Retina (tissue), 1 donor: ENCODE measurements at regions not wholly inside any gene's neighbourhood (a gene's known extent, or its start where the extent isn't known, plus 50 kb on each side); places are given as distances from the start of the nearest gene placed in this dataset.
"Not testable (repeated sequence)": the region's sequence is repeated elsewhere in the genome, so short reads cannot be mapped to it uniquely, and the experiment has no call there.

ENCODE experiments used
- DNase-seq: peaks from one replicate; pipeline ENCODE4 v3.0.0-alpha.2; 2016

DNA sequence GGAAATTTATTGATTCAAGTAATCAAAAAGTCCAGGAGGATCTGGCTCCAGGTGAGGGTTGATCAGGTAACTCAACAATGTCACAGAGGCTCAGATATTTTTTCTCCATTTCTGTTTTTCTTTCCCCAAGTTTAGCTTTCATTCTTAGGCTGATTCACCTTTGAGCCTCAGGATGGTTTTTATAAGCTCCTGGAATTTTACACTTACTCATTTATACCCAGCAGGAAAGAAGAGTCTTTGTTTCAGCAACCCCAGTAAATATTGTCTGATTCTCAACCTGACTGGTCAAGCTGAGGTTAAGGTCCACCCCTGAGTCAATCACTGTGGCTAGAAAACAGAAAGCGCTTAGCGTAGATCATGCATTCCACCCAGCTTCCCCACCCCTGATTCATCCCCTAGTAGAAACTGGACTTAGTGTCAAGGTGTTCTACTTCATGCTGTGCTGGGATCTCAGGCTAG lies 500.6 kb downstream of the KIF4B start:
- DNase-seq = no peak

DNA sequence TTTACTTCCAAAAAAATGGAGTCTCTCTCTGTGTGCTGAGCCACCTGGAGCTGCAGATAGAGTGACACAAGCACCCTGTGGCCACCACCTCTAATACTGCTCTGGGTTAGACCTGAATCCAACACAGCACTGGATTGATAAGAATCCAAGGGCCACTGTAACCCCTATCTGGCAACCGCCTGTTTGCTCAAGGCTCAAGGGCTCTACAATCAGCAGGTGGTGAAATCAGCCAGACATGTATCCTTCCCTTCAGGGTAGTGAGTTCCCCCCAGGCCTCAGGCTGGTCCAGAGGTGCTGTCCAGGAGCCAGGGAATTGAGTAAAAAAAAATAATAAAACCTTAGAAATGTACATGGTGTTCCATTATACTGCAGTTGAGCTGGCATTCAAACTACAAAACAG lies 509.0 kb downstream of the KIF4B start:
- DNase-seq = no peak

DNA sequence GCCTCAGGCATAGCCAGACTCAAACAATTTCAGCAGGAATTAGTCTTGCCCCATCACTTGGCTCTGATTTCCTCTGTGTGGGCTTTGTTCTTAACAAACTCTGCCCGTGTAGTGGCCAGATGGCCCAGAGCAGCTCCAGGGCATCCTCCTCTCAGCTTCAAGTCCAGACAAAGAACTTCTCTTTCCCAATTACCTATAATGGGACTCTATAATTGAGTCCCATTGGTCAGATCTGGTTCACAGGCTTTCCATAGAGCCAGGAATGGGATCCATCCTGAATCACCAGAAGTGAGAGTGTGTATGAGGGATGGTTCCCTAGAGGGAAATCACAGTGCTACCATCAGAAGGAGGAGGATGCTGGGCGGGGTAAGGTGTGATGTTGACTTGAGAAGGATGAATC lies 515.8 kb downstream of the KIF4B start:
- peak; percentile 23 for DNase-seq

DNA sequence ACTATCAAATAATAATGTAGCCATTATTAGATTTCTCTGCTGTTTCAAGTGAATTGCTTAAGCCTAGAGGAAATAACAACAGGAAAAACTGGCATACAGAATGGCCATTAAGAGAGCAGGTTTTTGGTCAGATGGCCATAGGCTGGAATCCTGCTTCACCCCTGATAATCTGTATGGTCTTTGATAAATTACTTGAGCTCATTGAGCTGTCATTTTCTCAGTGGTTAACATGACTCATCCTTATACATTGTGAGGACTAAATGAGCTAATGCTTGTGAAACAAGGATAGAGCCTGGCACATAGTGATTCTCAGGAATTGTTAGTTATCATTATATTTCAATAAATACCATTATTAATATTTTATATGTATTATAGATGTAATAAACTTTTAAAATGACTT lies 516.5 kb downstream of the KIF4B start:
- no peak for DNase-seq

DNA sequence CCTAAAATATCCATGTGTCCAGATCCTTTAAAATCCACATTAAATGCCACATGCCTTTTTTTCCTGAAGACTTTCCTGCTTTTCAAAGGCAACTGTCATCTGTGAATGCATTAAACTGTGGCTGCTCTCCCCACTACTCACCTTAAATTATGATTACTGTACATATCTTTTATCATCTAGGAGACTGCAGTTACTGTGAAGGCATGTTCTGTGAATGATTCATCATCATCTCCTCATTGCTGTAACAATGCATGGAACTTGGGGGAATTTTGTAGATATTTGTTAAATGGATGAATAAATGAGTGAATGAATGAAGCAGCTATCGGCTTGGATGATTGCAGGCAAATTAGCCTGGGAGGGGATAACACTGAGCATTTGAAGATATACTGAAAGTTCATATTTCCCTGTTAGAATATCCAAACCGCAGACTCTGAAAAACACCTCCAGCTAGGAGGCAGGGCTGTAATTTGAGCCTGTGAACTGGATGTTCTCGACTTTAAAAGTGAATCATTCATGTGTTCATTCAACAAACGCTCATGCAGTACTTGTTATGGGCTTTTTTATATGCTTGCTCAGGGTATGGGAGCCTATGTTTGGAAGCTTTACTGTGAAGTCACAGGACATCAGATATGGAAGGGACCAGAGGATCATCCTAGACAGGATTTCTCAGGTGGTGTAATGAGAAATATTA lies 519.2 kb downstream of the KIF4B start:
- DNase-seq = no peak

DNA sequence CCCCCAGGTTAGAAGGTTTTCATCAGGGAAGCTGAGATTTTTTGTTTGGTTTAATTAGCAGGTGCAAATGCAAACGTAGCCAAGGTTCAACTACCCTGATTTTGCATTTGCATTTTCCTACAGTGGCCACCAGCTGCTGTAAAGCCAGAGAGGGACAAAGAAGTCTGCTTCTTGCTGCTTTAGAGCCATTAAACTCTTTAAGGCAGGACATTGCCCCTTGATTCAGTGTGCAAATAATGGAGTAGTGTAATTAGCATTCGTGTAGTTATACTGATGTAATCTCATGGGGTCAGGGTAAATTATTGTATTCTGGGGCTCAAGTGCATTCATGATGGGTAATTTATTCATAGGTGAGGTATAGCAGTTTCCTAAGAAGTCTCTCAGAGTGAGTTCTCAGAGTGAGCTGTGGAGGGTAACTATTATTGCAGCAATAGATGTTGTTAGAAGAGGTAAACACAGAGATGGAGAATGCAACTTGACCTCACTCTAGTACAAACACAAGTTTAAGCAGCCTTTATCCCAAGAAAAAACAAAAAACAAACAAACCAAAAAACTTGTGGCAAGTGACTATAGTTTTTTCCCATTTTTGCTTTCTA lies 526.5 kb downstream of the KIF4B start:
- DNase-seq = no peak

DNA sequence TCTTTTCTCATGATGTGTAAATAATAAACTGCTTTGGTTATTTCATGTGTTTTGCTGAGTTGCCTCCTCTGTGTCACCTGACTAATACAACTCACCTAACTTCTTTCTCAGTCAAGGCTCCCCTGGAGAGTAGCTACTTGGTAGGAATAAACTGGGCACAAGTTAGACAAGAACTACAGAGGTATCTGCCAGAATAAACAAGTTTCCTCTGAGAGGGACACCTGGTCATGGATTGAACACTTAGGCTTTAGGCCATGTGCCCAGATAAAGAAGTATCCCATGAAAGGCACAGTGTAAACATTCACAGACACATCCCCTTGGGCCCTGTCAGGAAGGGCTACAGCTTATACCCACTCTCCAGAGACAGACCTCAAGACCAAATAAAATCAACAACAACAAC lies 532.5 kb downstream of the KIF4B start:
- no peak for DNase-seq

DNA sequence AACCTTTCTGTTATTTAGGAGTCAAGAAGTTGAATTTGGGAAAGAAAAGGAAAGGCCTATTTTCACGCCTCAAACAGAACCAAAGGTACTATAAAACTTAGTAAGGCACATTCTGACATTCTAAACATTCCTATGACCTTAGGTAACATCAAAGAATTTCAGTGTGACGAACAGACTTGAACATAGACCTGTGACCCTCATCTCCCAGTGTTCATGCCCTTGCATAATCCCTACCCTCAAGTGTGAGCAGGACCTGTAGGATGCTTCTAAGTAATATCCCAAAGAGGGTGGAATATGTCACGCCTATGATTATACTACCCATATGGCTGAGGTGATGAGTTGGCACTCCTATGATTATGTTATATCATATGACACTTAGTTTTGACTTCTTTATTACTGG lies 540.9 kb downstream of the KIF4B start:
- no peak for DNase-seq

DNA sequence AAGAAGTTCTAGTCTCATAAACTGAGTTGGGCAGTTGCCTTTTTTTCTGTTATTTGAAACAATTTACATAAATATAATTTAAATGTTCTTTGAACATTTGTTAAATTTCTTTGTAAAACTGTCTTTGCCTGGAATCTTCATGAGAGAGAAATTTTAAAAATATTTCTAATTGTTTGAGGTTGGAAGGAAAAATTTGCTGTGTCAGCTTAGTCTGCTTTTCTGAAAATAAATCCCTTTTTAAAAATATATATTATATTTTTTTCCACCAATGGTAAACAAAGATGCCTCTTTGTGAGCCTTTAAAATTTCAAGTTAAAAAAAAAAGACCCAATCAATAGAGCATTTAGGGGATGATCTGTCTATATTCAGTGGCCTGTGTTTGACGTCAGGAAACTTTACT lies 542.7 kb downstream of the KIF4B start:
- no peak for DNase-seq

DNA sequence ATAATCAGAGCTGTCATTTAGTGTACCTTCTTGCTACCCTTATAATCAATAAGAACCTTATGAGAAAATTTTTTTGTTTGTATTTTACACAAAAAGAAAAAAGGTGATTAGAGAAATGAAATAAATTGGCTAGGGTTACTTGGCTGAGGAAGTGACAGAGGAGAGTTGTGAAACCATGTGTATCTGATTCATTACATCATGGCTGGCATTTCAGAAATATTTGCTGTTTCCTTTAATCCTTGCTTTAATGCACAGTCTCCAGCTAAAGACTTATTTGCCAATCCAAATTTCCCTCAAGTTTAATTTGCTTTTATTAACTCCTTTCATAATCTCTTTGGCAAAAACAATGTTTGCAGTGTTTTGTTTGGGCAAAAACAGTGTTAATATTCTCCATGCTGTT lies 543.1 kb downstream of the KIF4B start:
- no peak for DNase-seq

DNA sequence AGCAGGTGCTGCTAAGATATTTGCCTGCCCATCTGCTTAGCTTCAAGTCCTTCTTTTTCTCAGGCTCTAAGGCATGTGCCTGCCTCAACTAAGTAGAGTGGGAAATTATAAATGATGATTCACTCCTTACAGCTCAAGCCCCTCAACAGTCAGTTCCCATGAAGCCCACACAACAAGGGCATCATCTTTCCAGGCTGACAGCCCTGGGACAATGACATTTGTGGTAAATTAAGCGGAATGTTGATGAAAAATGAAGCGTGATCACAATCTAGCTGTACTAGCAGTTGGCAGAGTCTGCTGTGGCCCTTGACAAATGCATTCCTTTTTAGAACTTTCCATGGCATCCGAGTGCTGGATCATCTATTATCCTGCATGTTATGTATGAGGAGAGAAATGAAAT lies 548.6 kb downstream of the KIF4B start:
- DNase-seq = peak; percentile 69

DNA sequence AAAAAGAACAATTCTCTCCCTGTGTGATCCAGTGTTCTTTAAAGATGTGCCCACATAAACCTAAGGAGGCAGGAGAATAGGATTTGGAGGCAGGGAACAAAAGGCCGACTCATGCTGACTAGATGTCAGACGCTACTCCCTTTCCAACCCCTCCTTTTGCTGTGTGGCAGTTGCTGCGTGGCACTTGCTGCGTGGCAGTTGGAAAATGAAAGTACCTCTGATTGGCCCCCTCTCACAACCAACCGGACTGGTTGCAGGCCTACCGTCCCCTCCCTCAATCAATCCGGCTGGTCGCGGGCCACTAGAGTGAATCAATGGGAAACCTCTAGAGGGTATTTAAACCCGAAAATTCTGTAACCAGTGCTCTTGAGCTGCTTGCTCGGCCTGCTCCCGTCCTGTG lies 551.0 kb downstream of the KIF4B start:
- DNase-seq = no peak

DNA sequence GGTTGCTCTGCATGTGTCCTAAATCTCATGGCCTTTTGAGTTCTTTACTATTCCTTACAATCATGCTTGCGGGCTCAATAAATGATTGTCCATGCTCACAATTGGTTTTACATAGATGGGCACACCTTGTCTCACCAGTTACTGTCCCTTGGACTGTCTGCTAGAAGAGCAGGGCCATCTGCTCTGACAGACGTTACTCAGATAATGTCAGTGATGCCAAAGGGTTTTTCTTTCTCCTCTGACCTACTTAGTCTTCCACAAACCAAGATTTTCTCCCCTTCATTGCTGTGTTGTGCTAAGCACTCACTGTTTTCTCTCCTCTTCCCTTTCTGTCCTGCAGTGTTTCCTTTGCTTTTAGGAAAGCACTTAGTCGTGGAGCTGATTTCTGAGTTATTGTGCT lies 562.3 kb downstream of the KIF4B start:
- peak; percentile 15 for DNase-seq

DNA sequence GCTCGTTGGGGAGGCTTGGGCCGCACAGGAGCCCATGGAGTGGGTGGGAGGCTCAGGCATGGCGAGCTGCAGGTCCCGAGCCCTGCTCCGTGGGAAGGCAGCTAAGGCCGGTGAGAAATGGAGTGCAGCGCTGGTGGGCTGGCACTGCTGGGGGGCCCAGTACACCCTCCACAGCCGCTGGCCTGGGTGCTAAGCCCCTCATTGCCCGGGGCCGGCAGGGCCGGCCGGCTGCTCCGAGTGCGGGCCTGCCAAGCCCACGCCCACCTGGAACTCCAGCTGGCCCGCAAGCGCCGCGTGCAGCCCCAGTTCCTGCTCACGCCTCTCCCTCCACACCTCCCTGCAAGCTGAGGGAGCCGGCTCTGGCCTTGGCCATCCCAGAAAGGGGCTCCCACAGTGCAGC lies 573.3 kb downstream of the KIF4B start:
- DNase-seq = not testable (repeated sequence)

DNA sequence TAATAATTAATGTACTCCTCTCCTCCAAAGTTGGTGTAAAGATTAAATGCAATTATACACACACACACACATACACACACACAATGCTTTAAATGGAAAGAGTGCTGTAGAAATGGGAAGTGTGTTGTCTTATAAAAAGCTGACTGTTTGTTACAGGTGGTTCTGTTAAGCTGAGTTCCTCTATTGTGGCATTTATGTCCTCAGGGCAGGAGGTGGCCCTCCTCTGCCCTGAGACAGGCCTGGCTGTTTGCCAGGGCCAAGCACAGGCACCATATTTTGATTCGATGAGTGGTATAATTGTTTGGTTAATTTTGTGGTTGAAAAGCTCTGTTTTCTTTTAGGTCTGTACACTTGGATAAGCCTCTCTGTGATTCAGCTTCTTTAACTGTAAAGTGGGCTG lies 573.9 kb downstream of the KIF4B start:
- no peak for DNase-seq

DNA sequence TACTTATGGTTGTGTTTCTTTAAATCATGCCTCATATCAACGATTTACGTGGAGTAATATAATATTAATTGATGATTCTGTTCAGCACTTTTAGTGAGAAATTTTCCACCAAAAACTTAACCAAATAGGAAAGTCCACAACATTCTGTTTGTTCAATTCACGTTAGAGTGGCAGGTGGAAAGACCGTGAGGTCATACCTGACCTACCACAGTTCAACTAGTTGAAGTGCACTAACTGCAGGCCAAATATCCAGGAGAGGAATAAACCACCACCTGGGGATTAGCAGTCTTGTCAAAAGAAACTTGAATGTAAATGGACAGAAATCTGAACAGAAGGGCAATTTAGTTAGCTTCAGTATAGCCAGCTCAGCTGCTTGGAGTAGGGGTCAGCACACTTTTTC lies 577.7 kb downstream of the KIF4B start:
- no peak for DNase-seq

DNA sequence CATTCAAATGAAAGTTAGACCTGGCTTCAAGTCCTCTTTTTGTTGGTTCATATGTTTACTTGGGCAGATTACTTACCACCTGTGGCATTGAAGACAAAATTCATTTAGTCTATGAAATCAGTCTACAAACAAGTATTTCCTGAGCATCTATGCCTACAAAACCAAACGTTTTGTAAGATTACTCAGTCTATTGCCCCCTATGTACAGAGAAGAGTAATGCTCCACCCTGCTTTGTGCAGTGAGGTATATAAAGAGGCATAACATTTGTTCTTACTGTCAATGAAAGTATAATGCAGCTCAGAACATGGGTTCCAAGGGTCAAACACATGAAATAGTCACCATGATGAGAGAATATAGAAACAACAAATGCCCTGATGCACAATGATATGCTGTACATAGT lies 580.7 kb downstream of the KIF4B start:
- DNase-seq = no peak

DNA sequence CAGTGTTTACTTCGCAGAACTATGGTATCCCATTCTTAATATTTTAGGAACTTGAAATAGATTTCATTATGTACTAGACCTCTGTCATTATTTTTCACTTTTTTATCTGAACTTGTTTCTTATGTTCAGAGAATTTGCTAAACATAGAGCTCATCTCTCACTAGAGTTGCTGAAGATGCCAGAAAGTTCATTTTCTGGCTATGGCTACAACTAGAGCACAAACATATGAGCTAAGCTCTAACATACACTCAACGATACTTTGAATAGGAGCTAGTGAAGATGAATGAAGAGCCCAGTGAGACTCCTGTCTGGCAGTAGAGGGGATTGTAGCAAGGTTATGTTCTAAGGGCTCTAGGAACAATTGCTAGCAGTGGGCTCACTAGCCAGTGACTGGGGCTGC lies 582.2 kb downstream of the KIF4B start:
- no peak for DNase-seq

DNA sequence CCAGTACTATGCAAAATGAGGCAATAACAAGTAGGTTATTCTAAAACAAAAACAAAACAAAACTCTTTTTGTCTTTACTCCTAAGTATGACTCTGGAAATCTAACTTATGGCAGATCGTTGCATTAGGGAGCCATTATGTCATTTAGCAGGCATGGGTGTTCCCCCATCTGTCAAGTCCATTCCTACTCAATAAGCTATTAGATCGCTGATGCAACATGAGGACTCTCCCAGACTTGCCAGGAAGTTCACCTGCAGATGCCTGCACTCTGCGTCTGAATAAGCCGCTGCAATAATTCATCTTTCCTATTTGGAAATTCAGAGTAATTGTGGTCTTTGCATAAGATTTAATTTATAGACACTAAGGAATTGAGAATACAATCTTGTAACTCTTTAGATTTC lies 585.0 kb downstream of the KIF4B start:
- no peak for DNase-seq

DNA sequence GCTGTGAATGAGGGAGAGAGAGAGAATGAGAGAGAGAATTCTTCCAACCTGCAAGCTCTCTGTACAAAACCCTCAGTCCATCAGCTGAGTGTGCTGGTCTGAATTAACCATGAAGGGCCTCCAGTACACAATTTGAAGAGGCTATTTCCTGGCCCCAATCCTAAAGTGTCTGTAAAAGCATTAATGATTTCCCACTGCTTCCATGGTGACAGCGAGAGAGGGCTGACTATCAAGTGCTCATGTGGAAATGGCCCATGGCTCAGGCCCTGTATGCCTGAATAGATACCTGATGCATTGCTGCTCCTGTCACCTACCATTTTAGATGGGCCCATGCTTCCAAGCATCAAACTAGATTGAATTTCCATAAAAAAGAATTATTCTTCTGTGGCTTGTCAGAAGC lies 592.4 kb downstream of the KIF4B start:
- no peak for DNase-seq

DNA sequence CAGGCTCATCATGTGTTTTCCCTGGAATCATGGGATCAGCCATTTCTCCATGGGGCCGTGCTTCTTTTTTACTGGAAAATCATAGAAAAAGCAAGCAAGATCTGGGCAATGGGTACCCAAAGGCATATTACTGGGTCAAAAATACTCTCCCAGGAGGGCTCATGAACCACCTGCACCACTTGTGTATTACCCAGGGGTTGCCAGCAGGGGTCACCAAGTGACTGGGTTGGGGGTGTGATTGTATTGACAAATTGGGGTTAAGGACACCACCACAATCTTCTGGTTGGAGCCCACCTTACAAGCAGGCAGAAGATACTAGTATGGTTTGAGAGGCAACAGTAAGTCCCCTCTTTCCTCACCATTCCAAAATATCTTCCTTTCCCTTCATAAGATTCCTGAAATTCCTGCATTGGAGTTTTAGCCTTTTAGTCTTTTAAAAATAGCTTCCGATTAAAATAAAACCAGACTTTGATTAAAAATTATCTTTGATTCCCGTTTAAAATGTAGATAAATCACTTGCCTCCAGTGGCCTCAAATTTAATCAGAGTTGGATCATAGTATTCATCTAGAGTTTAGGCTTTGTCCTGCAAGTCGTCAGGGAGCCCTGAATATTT lies 603.3 kb downstream of the KIF4B start:
- DNase-seq = no peak

DNA sequence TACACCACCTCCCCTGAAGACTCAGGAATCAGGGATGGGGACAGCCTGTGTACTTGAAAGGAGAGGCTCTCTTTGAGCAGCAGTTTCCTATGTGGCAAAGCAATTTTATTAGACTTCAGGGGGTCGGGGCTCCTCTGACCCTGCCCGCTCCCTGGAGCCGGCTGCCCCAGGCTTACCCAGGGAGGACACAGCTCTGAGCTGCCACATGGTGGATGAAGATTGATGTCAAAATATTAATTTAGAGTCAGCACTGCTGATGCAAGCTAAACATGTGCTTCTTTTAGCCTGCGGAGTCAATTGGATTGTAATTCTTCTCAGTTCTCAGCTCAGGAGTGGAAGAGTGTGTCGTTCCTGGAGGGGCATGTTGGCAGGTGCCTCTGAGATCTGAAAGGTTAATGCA lies 606.1 kb downstream of the KIF4B start:
- DNase-seq = no peak

DNA sequence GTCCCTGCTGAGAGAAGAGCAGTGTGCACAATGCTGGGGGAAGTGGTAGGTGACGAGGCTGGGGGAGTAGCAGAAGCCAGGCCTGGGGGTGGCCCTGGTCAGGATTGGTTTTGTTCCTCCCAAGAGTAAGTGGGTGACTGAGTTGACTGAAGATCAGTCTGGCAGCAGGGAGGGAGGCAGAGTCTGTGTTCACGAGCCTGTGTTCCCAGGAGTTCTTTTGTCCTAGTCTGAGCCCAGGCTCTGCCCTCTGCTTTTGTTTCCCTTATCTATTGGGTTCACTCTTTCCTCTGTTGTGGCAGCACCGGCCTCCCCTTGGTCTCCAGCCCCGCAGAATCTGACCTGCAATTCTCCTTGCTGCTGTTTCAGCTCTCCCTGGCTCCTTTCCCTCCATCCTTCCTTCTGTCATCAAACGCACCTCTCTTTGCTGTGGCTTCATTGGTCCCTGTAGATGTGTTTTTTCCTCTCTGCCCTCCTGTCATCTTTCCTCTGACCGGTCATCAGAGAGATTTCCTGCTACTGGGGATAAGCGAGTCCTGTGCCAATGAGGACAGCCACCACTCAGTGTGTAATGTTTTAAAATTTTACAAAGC lies 607.4 kb downstream of the KIF4B start:
- peak; percentile 70 for DNase-seq

DNA sequence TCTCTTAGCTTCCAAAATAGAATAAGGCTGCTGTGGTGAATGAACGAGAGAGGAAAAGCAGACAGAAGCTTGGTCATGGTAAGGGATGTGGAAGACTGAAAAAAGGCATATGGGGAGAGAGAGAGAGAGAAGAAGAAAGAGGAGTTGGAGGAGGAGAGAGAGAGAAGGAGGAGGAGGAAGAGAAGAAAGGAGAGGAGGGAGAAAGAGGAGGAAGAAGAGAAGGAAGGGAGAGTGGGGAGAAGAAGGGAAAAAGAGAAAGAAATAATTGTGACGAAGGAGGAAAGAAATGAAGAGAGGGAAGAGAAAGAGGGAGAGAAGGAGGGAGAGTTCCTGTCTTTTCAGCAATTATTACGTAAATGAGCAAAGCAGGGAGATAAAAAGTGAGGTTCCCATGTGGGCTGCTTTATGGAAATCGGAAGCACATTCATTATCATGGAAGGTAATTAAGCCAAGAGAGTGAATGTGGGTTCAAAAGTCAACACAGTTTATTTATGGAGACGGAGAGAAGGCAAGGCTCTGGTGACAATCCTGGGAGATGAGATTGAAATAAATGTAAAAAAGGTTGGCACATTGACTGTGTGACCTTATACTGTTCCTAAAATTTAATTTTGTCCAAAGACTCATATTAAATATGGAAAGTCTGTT lies 611.2 kb downstream of the KIF4B start:
- DNase-seq = no peak
